CD4-positive, alpha-beta T cell (primary cell): ENCODE measurements at regions not wholly inside any gene's neighbourhood (a gene's known extent, or its start where the extent isn't known, plus 50 kb on each side); places are given as distances from the start of the nearest gene placed in this dataset.

ENCODE experiments used
- ATAC-seq: fragments of 200-7000 bp; cut with Tn5 transposase; one replicate; pipeline ENCODE4 v1.10.0; 2022; ENCODE audit warnings: mild to moderate bottlenecking; ENCODE audit not compliant: poor library complexity
- CTCF ChIA-PET: fragments of 350-600 bp; sonication (Branson Sonifier 250); formaldehyde crosslinking; loops from one replicate; lab custom pipeline; 2021; ENCODE audit warnings: antibody characterized with exemption, inconsistent platforms; lab: Charles Lee
- POLR2A ChIA-PET: fragments of 350-600 bp; sonication (Branson Sonifier 250); formaldehyde crosslinking; loops from one replicate; lab custom pipeline; 2021; ENCODE audit warnings: antibody characterized with exemption, inconsistent platforms; lab: Charles Lee
- DNase-seq, 14 experiments: peaks; one replicate each; pipeline ENCODE4 v3.0.0-alpha.2; 2013 to 2020; ENCODE audit warnings: mixed read lengths in 2 of 14
- H3K27ac ChIP-seq, 2 donors: one replicate each; pipeline versions ENCODE4 v1.5.1 to v1.7.0; 2013; ENCODE audit warnings: low read length in 2 of 2, low read depth in 1 of 2, mild to moderate bottlenecking in 1 of 2
- H3K27me3 ChIP-seq, 2 experiments: 1 replicate in 1 of 2; 2 replicates in 1 of 2; pipeline versions ENCODE4 v1.6.1 to v1.7.0; 2013; ENCODE audit warnings: low read length in 2 of 2, control low read depth in 1 of 2, mild to moderate bottlenecking in 1 of 2, moderate library complexity in 1 of 2; ENCODE audit not compliant: insufficient read depth in 2 of 2, control insufficient read depth in 1 of 2
- H3K36me3 ChIP-seq: one replicate; pipeline ENCODE4 v1.6.1; 2013; ENCODE audit warnings: low read length, control low read depth; ENCODE audit not compliant: insufficient read depth
- H3K4me1 ChIP-seq: one replicate; pipeline ENCODE4 v1.6.1; 2013; ENCODE audit warnings: low read length, control low read depth; ENCODE audit not compliant: insufficient read depth
- H3K4me3 ChIP-seq: one replicate; pipeline ENCODE4 v1.5.1; 2013; ENCODE audit warnings: mild to moderate bottlenecking, low read length, moderate library complexity
- H3K9me3 ChIP-seq, 2 experiments: 1 replicate in 1 of 2; 2 replicates in 1 of 2; pipeline versions ENCODE4 v1.6.1 to v1.7.0; 2013; ENCODE audit warnings: low read length in 2 of 2, mild to moderate bottlenecking in 2 of 2, control low read depth in 1 of 2, moderate library complexity in 1 of 2; ENCODE audit not compliant: control insufficient read depth in 1 of 2, insufficient read depth in 1 of 2
- H3K27ac Mint-ChIP-seq: one replicate; pipeline ENCODE4 v1.8.0; 2020; ENCODE audit warnings: mixed read lengths
- H3K27me3 Mint-ChIP-seq: one replicate; pipeline ENCODE4 v1.8.0; 2021; ENCODE audit warnings: mixed read lengths
- H3K36me3 Mint-ChIP-seq: one replicate; pipeline ENCODE4 v1.8.0; 2021; ENCODE audit warnings: low read depth, mixed read lengths
- H3K4me1 Mint-ChIP-seq: one replicate; pipeline ENCODE4 v1.8.0; 2021; ENCODE audit warnings: low read depth, mixed read lengths
- H3K4me3 Mint-ChIP-seq: one replicate; pipeline ENCODE4 v1.8.0; 2020; ENCODE audit warnings: mild to moderate bottlenecking, mixed read lengths
- H3K9me3 Mint-ChIP-seq: one replicate; pipeline ENCODE4 v1.8.0; 2020; ENCODE audit warnings: mixed read lengths
- intact Hi-C, 2 experiments: fragments of 100-400 bp; cut with DNase I in 1 of 2; cut with micrococcal nuclease in 1 of 2; formaldehyde crosslinking; loops; one replicate each; pipeline versions ENCODE4 v1.15.1 to v1.9.0; 2023 to 2025; cut with DNase I, micrococcal nuclease
- TF ChIP-seq, protein P1 (sequence below): fragments of 200-600 bp; IDR thresholded peaks from one replicate; pipeline ENCODE4 v1.8.0; 2022; ENCODE audit warnings: antibody characterized with exemption, mild to moderate bottlenecking

- no peak overlapping the region for H3K27ac Mint-ChIP-seq
- intact Hi-C loops, result no loop called here
- H3K9me3 Mint-ChIP-seq, result peaks cover 6% of the 10 kb centered on the region
- CTCF ChIA-PET, result no interaction called here
- Histone ChIP-seq H3K36me3 (no peaks in the 10 kb centered on the region), H3K4me3 (no peak overlapping the region), H3K27ac (no peak overlapping the region), H3K27me3 (no peaks in the 10 kb centered on the region), H3K4me1 (no peaks in the 10 kb centered on the region), H3K9me3 (peaks cover 0 to 9% of the 10 kb centered on the region in 2 experiments)
- H3K4me1 Mint-ChIP-seq, result no peaks in the 10 kb centered on the region
- ATAC-seq (no peak), DNase-seq (no peak)
- no peaks in the 10 kb centered on the region for H3K36me3 Mint-ChIP-seq
- POLR2A ChIA-PET, result no interaction called here
- no peak overlapping the region for H3K4me3 Mint-ChIP-seq
- H3K27me3 Mint-ChIP-seq, result no peaks in the 10 kb centered on the region
- TF ChIP-seq, protein P1, sequence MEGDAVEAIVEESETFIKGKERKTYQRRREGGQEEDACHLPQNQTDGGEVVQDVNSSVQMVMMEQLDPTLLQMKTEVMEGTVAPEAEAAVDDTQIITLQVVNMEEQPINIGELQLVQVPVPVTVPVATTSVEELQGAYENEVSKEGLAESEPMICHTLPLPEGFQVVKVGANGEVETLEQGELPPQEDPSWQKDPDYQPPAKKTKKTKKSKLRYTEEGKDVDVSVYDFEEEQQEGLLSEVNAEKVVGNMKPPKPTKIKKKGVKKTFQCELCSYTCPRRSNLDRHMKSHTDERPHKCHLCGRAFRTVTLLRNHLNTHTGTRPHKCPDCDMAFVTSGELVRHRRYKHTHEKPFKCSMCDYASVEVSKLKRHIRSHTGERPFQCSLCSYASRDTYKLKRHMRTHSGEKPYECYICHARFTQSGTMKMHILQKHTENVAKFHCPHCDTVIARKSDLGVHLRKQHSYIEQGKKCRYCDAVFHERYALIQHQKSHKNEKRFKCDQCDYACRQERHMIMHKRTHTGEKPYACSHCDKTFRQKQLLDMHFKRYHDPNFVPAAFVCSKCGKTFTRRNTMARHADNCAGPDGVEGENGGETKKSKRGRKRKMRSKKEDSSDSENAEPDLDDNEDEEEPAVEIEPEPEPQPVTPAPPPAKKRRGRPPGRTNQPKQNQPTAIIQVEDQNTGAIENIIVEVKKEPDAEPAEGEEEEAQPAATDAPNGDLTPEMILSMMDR, result no peak
Measured at GRCh38 chr5:91797576-91797975, 414.5 kb upstream of the ARRDC3 start.

DNA sequence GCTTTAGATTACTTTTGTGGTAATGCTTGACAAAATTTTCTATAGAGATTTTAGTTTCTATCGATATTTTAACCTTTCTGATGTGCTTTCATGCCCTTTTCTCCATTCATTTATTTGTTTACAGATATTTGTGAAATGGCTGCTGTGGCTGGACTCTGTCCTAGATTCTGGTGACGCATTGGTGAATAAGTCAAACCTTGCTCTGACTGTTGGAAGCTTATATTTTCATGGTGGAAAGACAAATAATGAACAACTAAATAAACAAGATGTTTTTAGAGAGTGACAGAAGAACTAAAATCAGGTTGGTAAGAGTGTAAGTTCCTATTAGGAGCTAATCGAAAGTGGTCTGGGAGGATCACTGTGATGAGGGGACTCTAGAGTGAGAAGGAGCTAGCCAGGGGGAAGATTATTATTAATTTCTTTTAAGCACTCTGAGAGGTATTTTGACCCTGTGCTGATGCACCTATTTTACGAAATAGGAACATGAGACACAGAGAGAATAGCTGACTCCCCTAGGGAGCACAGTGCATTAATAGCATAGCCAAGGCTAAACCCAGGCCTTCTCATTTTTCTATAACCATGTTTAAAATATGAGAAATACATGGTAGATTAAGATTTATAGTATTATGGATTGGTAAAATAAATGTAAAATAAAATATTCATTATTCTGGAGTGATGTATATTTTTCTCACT is 411.9 kb upstream of the ARRDC3 start:
- Mint-ChIP-seq H3K4me1 (no peaks in the 10 kb centered on the region), H3K4me3 (no peak overlapping the region), H3K36me3 (no peaks in the 10 kb centered on the region), H3K27me3 (no peaks in the 10 kb centered on the region), H3K9me3 (no peaks in the 10 kb centered on the region), H3K27ac (no peak overlapping the region)
- Histone ChIP-seq H3K4me3 (no peak overlapping the region), H3K9me3 (peaks cover 0 to 2% of the 10 kb centered on the region in 2 experiments), H3K4me1 (no peaks in the 10 kb centered on the region), H3K27ac (no peak overlapping the region), H3K36me3 (no peaks in the 10 kb centered on the region), H3K27me3 (no peaks in the 10 kb centered on the region)
- ChIA-PET CTCF (no interaction called here), POLR2A (no interaction called here)
- DNase-seq, result no peak
- intact Hi-C loops, result no loop called here
- TF ChIP-seq, protein P1, result no peak
- no peak for ATAC-seq

GRCh38 chr5:91794455-91794854 is 411.3 kb upstream of the ARRDC3 start:
- H3K36me3 Mint-ChIP-seq, result no peaks in the 10 kb centered on the region
- H3K27me3 Mint-ChIP-seq, result no peaks in the 10 kb centered on the region
- H3K4me1 Mint-ChIP-seq, result no peaks in the 10 kb centered on the region
- ATAC-seq (no peak), DNase-seq (no peak)
- no peak overlapping the region for H3K27ac Mint-ChIP-seq
- ChIA-PET POLR2A (no interaction called here), CTCF (no interaction called here)
- H3K9me3 ChIP-seq, result no peaks in the 10 kb centered on the region
- TF ChIP-seq, protein P1, result no peak
- H3K9me3 Mint-ChIP-seq, result no peaks in the 10 kb centered on the region
- intact Hi-C loops, result no loop called here
- H3K4me3 ChIP-seq, result no peak overlapping the region
- no peak overlapping the region for H3K4me3 Mint-ChIP-seq
- no peak overlapping the region for H3K27ac ChIP-seq
- no peaks in the 10 kb centered on the region for H3K27me3 ChIP-seq
- no peaks in the 10 kb centered on the region for H3K4me1 ChIP-seq
- no peaks in the 10 kb centered on the region for H3K36me3 ChIP-seq
